Fibroblast of gingiva (primary cell): ENCODE measurements at regions not wholly inside any gene's neighbourhood (a gene's known extent, or its start where the extent isn't known, plus 50 kb on each side); places are given as distances from the start of the nearest gene placed in this dataset.
A peak's percentile ranks its signal among the peaks of the same experiment; 100 is the strongest.

ENCODE experiments used
- DNase-seq: peaks from one replicate; pipeline ENCODE4 v3.0.0-alpha.2; 2011; ENCODE audit warnings: low read depth

DNA sequence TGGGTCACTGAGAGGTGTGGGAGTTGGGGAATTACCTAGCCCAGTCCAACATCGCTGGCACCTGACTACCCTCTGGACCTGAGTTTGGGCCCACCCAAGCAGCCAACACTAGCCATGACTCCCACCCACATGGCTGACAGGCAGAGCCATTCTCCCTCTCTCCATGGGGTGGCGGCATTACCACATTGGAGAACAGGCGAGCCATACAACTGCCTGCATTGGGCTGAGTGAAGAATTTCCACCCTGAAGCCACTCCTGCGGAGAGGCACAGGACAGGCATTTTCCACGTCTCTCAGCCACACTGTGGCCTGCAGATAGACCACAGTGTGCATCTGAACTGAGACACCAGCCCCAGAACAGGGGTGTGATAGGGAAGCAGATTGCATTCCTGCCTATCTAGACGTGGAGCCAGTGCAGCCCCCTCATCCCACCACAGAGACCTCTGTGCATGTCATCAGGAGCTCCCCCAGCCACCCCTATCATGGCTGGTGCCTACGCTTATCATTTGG is 58.2 kb upstream of the ANTXRL start:
- peak; percentile 41 for DNase-seq

DNA sequence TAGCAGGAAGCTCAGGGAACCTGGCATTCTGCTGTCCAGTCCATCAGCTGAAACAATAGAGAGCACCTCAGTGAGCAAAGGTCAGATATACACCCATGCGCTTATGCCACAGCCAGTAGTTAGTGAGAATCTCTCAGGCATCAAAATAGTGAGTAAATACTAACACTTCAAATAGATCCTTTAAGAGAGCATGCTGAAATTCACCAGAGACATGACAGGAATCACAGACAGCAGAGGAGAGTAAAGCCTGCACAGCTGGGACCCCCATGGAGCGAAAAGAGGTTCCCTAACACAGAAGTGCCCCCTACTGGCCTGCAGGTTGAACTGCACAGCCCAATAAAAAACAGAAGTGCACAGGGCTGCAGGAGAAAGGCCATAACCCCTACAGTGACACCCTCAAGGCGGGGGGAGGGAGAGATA is 57.6 kb upstream of the ANTXRL start:
- DNase-seq: no peak

DNA sequence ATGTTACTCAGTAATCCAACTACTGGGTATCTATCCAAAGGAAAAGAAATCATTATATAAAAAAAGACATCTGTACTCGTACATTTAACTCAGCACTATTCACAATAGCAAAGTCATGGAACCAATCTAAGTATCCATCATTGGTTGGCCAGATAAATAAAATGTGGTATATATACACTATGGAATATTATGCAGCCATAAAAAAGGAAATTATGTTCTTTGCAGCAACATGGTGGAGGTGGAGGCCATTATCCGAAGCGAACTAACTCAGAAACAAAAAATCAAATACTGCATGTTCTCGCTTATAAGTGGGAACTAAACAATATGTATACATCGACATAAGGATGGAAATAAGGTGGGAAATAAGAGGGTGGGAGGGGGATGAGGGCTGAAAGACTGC is 56.2 kb upstream of the ANTXRL start:
- DNase-seq: no peak

DNA sequence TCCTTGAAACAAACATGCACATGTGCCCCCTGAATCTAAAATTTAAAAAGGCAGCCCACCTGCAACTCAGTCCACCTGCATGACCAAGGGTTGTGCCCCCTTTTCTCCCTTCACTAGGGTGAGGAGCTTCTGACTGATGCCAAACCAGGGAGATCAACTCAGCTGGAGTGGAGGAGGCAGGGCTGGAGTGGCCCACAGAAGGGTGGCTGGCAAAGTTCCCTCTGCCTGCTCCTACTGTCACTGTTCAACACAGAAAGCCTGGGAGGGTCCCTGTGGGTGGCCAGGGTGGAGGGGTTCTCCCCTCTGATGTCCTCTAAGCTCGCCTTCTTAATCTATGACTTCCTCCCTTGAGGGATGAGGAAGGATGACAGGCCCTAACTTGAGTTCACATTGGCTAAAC is 55.7 kb upstream of the ANTXRL start:
- DNase-seq: no peak

DNA sequence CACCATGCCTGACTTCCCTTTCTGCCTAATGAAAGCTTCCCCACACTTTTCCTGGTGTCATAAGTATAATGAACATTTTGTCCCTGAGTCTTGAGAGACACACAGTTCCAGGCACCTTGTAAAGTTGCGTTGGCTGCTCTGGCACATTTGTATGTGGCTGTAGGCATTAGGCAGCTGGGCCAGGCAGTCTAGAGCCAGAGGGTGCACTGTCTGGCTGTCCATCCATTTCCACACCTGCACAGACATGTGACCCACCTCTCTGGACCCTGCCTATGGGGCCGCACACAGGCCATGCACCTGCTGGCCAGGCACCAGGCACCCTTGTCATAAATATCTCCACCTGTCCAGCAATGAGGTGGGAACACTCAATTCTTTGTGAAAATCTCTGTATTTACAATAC is 54.7 kb upstream of the ANTXRL start:
- no peak for DNase-seq

DNA sequence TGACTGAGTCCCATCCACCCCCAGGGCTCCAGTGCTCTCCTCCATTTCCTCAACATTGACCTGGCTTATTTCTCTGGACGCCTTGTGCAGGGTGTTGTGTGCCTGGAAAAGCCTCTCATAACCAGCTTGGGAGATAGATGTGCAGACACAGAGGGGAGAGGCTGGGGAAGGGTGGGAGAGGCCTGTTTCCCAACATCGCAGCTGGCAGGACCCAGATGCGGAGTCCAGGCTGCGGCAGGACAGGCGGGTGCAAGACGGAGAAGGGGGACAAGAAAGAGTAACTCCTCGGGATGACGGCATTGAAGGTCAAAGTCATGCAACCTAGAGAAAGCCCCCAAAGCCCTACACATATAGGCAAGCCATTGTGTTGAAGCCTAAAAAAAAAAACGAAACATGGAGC is 54.1 kb upstream of the ANTXRL start:
- DNase-seq: no peak

DNA sequence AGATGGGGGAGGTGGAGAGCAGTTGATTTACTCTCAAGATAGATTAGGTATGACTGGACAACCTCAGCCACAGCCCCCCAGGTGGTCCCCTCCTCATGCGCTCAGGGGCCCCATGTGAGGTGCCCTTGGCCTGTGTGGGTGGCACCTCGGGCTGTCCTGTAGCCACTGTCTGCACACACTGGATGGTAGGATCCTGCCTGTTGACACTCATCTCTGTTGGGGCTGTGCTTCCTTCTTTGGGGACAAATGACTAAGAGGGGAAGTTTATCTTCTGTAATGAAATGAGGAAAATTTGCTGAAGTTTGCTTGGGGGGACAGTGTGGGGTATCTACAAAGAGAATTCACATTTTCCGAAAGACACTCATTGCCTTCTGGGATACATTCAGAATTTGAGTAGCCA is 53.6 kb upstream of the ANTXRL start:
- DNase-seq: no peak

DNA sequence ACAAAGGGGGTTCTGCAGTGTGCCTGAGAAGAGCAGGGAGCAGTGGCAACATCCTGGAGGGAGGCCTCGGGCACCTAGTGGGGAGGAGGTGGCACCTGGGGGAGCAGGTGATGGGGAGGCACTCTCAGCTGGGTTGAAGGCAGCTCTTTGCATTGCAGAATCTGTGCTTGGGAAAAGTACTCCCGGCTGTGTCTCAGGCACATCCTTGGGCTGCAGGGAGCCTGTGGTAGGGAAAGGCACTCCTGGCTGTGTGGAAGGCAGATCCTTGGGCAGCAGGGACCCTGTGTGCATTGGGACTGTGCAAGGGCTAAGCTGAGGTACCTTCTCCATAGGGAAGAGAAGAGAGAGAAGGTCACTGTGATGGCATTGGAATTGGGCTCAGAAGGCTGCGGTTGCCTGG is 52.8 kb upstream of the ANTXRL start:
- DNase-seq: no peak

DNA sequence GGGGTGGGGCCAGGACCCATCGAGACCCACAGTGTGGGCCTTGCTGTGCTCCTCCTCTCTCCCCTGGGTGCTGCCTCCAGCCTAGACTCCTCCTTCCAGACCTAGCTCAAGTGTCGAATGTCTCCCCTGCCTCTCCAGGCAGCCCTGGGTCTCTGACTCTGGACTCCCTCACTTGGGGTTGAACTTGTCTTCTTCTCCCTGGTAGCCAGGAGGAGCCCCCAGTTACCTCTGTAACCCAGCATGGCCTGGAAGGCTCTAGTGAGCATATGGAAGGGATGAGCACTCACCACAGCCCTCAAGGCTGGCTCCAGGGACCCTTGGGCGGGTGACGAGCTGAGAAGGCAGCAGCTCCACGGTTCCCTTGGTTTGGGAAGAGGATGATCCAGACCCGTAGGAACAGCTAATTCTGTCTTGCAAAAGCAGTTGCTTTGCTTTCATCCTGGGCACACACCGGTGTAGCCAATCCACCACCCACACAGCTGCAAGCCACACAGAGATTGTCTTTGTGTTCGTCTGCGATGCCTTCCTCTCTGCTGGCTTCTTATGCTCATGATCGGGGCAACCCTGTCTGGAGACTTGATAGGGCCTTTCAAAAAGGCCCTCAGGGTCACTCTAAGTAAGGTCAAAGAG is 52.3 kb upstream of the ANTXRL start:
- no peak for DNase-seq

DNA sequence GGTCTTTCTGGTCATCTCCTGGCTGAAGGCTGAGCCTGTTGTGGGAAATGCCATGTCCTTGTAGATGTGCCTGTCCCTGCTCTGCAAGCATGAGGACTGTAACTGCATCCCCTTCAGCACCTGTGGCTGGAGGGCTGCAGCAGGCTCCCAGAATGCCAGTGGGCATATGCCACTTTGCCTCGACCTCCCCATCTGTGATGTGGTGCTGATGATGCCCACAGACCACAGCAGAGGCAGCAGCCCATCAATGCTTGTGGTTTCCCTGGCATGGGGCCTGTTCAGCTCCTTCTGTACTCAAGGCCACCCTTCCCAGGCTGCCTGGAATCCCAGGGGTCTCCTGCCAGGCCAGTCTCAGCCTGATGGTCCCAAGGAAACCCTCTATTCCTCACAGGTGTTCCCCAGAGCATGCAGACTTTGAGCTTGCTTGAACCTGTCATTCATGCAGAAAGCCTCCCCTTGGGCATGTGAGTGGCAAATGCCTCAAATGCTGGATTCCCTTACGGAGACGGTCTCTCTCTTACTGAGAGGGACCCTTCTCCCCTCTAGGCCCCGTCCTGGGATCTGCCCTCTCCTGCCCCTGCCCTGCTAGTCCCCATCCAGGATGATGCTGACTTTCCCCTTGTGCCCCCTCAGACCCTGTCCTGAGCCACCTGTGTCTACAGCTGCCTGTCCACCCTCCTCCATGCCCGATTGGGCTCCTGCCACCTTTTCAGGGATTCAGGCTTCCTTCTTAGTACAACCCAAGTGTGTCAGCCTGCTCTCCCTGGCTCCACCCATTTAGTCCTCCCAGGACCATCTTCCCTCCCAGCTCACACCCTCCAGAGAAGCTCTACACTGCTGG is 50.9 kb upstream of the ANTXRL start:
- DNase-seq: no peak

DNA sequence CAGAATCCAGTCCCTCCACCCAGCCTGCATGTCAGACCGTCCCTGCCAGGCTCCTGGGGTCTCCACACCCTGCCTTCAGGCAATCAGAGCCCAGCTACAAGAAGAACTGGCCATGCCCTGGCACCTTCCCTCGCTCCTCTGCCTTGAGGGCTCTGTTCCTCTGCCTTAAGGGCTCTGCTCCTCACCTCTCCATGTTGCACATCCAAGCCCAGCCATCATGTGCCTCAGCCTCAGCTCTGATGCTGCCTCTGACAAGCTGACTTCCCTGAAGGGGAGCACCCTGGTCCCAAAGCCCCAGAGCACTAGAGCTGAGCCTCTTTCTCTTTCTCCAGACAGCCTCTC is 50.3 kb upstream of the ANTXRL start:
- no peak for DNase-seq

DNA sequence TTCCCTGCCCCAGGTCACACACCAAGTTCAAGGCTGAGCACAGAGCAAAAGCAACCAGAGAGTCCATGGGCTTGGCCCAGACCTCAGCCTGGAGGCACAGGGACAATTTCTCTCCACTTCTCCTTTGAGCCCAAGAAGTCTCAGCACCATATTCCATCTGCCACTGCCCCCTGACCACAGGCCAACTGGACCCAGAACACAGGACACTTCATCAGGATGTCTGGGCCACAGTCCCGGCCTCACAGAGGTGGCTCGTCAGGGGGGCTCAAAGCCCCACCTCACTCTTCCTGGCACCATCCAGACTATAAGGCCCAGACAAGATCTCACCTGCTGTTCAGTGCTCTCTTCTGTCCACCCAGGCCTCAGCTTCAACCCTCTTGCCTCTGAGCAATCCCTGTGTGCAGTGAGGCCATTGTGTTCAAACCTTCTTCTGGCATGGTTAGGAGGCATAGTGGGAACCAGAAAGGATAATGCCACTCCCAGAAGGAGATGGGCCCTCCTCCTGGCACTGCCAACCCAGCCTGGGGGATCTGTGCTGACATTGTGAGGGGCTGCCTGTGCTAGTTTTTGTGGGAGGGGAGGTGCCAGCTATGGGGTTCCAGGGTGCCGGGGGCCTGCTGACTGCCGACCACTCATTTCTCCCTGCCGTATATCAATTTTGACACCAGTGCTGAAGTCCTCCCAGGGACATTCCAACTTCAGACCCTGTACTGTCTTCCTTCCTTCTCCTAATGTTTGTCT is 49.7 kb upstream of the ANTXRL start:
- DNase-seq: no peak
